Endothelial cell of umbilical vein (primary cell): ENCODE measurements at regions not wholly inside any gene's neighbourhood (a gene's known extent, or its start where the extent isn't known, plus 50 kb on each side); places are given as distances from the start of the nearest gene placed in this dataset.

ENCODE experiments used
- BruUV-seq: library from RNA; stranded (reverse); fragments of 400-500 nt; replicated peaks from 2 replicates; lab custom pipeline; 2021; lab: Mats Ljungman, UMichigan
- CTCF ChIA-PET: fragments of 300-600, 350-600 bp; sonication (Branson Sonifier 250); formaldehyde crosslinking; loops from one replicate; lab custom pipeline; 2021; ENCODE audit warnings: antibody characterized with exemption, inconsistent platforms; lab: Charles Lee
- POLR2A ChIA-PET: fragments of 300-600, 350-600 bp; sonication (Branson Sonifier 250); formaldehyde crosslinking; loops from one replicate; lab custom pipeline; 2021; ENCODE audit warnings: antibody characterized with exemption, inconsistent platforms; lab: Charles Lee
- DNase-seq: peaks from one replicate; pipeline ENCODE4 v3.0.0-alpha.2; 2011; ENCODE audit warnings: low read depth, low spot score
- FAIRE-seq: peaks from 2 replicates; lab custom pipeline; 2011; peaks lifted over from hg19 to GRCh38; lab: Jason Lieb, UNC
- H2AFZ ChIP-seq: 2 replicates; pipeline ENCODE4 v1.6.0; 2012; ENCODE audit warnings: low read depth, low read length, control low read depth, inconsistent platforms
- H3K27ac ChIP-seq: 2 replicates; pipeline ENCODE4 v1.5.1; 2011; ENCODE audit warnings: low read depth, mild to moderate bottlenecking, control low read depth, low read length, moderate library complexity; ENCODE audit not compliant: insufficient read depth
- H3K27me3 ChIP-seq, 2 experiments: 2 replicates each; pipeline versions ENCODE4 v1.6.0 to v1.6.1; 2011; ENCODE audit warnings: low read length in 2 of 2, mixed read lengths in 1 of 2; ENCODE audit not compliant: control insufficient read depth in 2 of 2, insufficient read depth in 2 of 2
- H3K36me3 ChIP-seq, 2 experiments: 2 replicates in 1 of 2; 3 replicates in 1 of 2; pipeline ENCODE4 v1.5.1; 2011; ENCODE audit warnings: low read length in 2 of 2, mild to moderate bottlenecking in 1 of 2, moderate library complexity in 1 of 2; ENCODE audit not compliant: control insufficient read depth in 2 of 2, insufficient read depth in 2 of 2; ENCODE audit errors: extremely low read depth in 1 of 2
- H3K4me1 ChIP-seq: 3 replicates; pipeline ENCODE4 v1.5.1; 2011; ENCODE audit warnings: mild to moderate bottlenecking, low read length; ENCODE audit not compliant: control insufficient read depth, insufficient read depth; ENCODE audit errors: extremely low read depth
- H3K4me2 ChIP-seq: 2 replicates; pipeline ENCODE4 v1.6.1; 2011; ENCODE audit warnings: low read length, control low read depth, mixed read lengths; ENCODE audit not compliant: insufficient read depth
- H3K4me3 ChIP-seq, 3 experiments: fragments of 200-600 bp in 1 of 3; sonication (generic), shearing (Covaris generic) in 1 of 3; replicated peaks in 1 of 3; 2 replicates each; pipeline ENCODE4 v1.5.1; 2011 to 2016; ENCODE audit warnings: control low read depth in 3 of 3, low read length in 3 of 3, mild to moderate bottlenecking in 2 of 3, inconsistent platforms in 1 of 3, low read depth in 1 of 3, moderate library complexity in 1 of 3; ENCODE audit not compliant: insufficient read depth in 1 of 3
- H3K79me2 ChIP-seq: 2 replicates; pipeline ENCODE4 v1.6.0; 2012; ENCODE audit warnings: low read length, inconsistent platforms; ENCODE audit not compliant: control insufficient read depth, insufficient read depth
- H3K9ac ChIP-seq: replicated peaks from 2 replicates; pipeline ENCODE3; 2011; ENCODE audit warnings: low read length, control low read depth; ENCODE audit not compliant: insufficient read depth; ENCODE audit errors: extremely low read depth
- H3K9me1 ChIP-seq: replicated peaks from 3 replicates; pipeline ENCODE4 v1.6.0; 2011; ENCODE audit warnings: mild to moderate bottlenecking, low read length; ENCODE audit not compliant: control insufficient read depth, insufficient read depth; ENCODE audit errors: extremely low read depth
- H3K9me3 ChIP-seq: replicated peaks from 2 replicates; pipeline ENCODE4 v1.5.1; 2012; ENCODE audit warnings: low read length, inconsistent platforms; ENCODE audit not compliant: control insufficient read depth, insufficient read depth
- H4K20me1 ChIP-seq: replicated peaks from 2 replicates; pipeline ENCODE3; 2011; ENCODE audit warnings: mild to moderate bottlenecking, low read length; ENCODE audit not compliant: control insufficient read depth, insufficient read depth; ENCODE audit errors: extremely low read depth
- EZH2 ChIP-seq: IDR thresholded peaks from 2 replicates; pipeline ENCODE4 v1.6.1; 2012; ENCODE audit warnings: borderline replicate concordance, low read depth, mild to moderate bottlenecking, moderate library complexity, low read length, inconsistent platforms; ENCODE audit not compliant: severe bottlenecking
- FOS ChIP-seq: IDR thresholded peaks from 2 replicates; pipeline ENCODE4 v1.6.1; 2011; ENCODE audit warnings: mild to moderate bottlenecking, low read length, moderate library complexity, borderline replicate concordance; ENCODE audit not compliant: insufficient read depth
- GATA2 ChIP-seq: IDR thresholded peaks from 2 replicates; pipeline ENCODE4 v1.7.0; 2011; ENCODE audit warnings: low read depth, mild to moderate bottlenecking, moderate library complexity, mixed read lengths, low read length; ENCODE audit not compliant: insufficient read length, insufficient read depth
- JUN ChIP-seq: IDR thresholded peaks from 2 replicates; pipeline ENCODE4 v1.6.1; 2011; ENCODE audit warnings: borderline replicate concordance, low read depth; ENCODE audit not compliant: insufficient read length, insufficient read depth
- MYC ChIP-seq: IDR thresholded peaks from one replicate; pipeline ENCODE4 v1.6.1; 2011; ENCODE audit warnings: mild to moderate bottlenecking, low read depth, low read length
- POLR2A ChIP-seq: IDR thresholded peaks from 2 replicates; pipeline ENCODE4 v1.6.1; 2012; ENCODE audit warnings: low read depth, mild to moderate bottlenecking, control low read depth, low read length
- POLR2AphosphoS5 ChIP-seq: IDR thresholded peaks from 2 replicates; pipeline ENCODE4 v1.6.1; 2012; ENCODE audit warnings: low read depth, mild to moderate bottlenecking, control low read depth, low read length, moderate library complexity; ENCODE audit not compliant: insufficient read depth
- dilution Hi-C: fragments of 300-500 bp; cut with MboI; formaldehyde crosslinking; loops from one replicate; pipeline ENCODE4 v1.15.0; 2019; ENCODE audit warnings: low sequenced_read_pairs; ENCODE audit not compliant: extremely low pct_ligation_motif_present
- intact Hi-C: fragments of 100-400 bp; cut with micrococcal nuclease; formaldehyde crosslinking; loops from one replicate; pipeline ENCODE4 v1.10.0; 2022
- TF ChIP-seq, protein P1 (sequence below), 2 donors: IDR thresholded peaks; 1 replicate in 1 of 2; 2 replicates in 1 of 2; pipeline ENCODE4 v1.5.1; 2011; ENCODE audit warnings: low read length in 2 of 2, mild to moderate bottlenecking in 2 of 2, moderate library complexity in 2 of 2, control low read depth in 1 of 2, inconsistent platforms in 1 of 2, low read depth in 1 of 2; ENCODE audit not compliant: insufficient read depth in 1 of 2; ENCODE audit errors: extremely low read depth in 1 of 2
- TF ChIP-seq, protein P2 (sequence below): IDR thresholded peaks from 2 replicates; pipeline ENCODE4 v1.6.1; 2011; ENCODE audit not compliant: insufficient read depth, insufficient read length

DNA sequence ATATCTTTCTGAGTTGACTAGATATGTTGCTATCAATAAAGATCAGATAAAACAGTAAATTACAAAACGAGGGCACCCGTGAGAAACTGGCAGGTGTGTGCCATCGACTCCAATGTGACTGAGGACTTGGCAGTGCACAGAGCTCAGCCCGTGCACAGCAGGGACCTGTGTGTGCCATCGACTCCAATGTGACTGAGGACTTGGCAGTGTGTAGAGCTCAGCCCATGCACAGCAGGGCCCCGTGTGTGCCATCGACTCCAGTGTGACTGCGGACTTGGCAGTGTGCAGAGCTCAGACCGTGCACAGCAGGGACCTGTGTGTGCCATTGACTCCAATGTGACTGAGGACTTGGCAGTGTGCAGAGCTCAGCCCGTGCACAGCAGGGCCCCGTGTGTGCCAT lies 347.2 kb upstream of the B3GAT1 start:
- Histone ChIP-seq H3K4me1 (no peaks in the 10 kb centered on the region), H3K27me3 (no peaks in the 10 kb centered on the region), H3K27ac (no peak overlapping the region), H2AFZ (no peak overlapping the region), H3K36me3 (no peaks in the 10 kb centered on the region), H3K4me2 (no peak overlapping the region), H3K9me1 (no peaks in the 10 kb centered on the region), H3K4me3 (no peak overlapping the region), H3K9ac (no peak overlapping the region), H4K20me1 (no peaks in the 10 kb centered on the region), H3K9me3 (no peaks in the 10 kb centered on the region), H3K79me2 (no peaks in the 10 kb centered on the region)
- DNase-seq (no peak), FAIRE-seq (no peak)
- no TSS peak for BruUV-seq
- no peak for TF ChIP-seq POLR2A
- TF ChIP-seq FOS, result no peak
- TF ChIP-seq, protein P1, sequence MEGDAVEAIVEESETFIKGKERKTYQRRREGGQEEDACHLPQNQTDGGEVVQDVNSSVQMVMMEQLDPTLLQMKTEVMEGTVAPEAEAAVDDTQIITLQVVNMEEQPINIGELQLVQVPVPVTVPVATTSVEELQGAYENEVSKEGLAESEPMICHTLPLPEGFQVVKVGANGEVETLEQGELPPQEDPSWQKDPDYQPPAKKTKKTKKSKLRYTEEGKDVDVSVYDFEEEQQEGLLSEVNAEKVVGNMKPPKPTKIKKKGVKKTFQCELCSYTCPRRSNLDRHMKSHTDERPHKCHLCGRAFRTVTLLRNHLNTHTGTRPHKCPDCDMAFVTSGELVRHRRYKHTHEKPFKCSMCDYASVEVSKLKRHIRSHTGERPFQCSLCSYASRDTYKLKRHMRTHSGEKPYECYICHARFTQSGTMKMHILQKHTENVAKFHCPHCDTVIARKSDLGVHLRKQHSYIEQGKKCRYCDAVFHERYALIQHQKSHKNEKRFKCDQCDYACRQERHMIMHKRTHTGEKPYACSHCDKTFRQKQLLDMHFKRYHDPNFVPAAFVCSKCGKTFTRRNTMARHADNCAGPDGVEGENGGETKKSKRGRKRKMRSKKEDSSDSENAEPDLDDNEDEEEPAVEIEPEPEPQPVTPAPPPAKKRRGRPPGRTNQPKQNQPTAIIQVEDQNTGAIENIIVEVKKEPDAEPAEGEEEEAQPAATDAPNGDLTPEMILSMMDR (IDR thresholded peaks at IDR 0.05; ENCODE audit: extremely low read depth in 1 of 2, insufficient read depth in 1 of 2, low read depth in 1 of 2, low read length in 2 of 2), result no peak
- TF ChIP-seq GATA2, result no peak
- no peak for TF ChIP-seq JUN
- no peak for TF ChIP-seq MYC
- TF ChIP-seq, protein P2, sequence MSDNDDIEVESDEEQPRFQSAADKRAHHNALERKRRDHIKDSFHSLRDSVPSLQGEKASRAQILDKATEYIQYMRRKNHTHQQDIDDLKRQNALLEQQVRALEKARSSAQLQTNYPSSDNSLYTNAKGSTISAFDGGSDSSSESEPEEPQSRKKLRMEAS, result no peak
- TF ChIP-seq EZH2, result no peak
- no peak for TF ChIP-seq POLR2AphosphoS5
- intact Hi-C loops, result no loop called here
- CTCF ChIA-PET, result no interaction called here
- POLR2A ChIA-PET, result no interaction called here
- dilution Hi-C loops, result no loop called here
